Smooth muscle cell of the brain vasculature (primary cell): ENCODE measurements at regions not wholly inside any gene's neighbourhood (a gene's known extent, or its start where the extent isn't known, plus 50 kb on each side); places are given as distances from the start of the nearest gene placed in this dataset.

Experiments
- DNase-seq: peaks from one replicate; pipeline ENCODE4 v3.0.0-alpha.2; 2012; ENCODE audit warnings: low read depth, low spot score

DNA sequence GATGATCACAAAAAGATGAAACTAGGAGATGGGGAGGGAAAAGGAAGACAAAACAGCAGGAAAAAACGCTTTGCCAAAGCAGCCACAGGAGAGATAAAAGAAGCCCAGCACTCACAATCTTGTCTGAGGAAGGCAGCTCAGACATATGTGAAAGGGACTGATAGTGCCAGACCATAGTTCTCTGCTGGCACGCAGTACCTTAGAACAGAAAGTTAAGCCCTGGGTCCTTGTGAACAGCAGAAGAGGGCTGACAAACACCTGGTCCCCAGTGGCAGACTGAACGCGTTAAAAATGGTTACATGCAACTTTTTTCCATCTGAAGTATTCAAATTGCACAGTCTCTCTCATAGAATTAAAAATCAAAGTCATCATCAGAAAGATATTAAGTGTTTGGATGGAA, 433.2 kb upstream of the ADAMTS5 start:
- DNase-seq: no peak

DNA sequence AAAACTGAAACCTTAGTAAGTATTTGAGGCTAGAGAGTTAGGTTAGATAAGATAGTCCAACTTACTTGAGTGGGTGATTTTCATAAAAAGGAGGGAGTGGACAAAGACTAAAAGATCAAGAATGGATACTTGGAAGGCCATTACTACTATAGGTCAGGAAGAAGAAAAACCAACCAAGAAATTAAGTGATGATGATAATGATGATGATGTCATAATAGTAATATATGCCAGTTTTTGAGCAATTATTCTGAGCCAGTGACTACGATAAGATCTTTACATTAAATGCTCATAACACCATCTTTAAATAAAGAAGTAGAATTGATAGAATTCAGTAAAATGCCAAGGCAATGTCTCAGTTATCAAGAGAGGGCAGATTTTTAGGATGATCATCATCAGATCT, 430.7 kb upstream of the ADAMTS5 start:
- DNase-seq: no peak

GRCh38 chr21:27393726-27394125, 426.8 kb upstream of the ADAMTS5 start:
- no peak for DNase-seq

GRCh38 chr21:27391990-27392389, 425.1 kb upstream of the ADAMTS5 start:
- no peak for DNase-seq

DNA sequence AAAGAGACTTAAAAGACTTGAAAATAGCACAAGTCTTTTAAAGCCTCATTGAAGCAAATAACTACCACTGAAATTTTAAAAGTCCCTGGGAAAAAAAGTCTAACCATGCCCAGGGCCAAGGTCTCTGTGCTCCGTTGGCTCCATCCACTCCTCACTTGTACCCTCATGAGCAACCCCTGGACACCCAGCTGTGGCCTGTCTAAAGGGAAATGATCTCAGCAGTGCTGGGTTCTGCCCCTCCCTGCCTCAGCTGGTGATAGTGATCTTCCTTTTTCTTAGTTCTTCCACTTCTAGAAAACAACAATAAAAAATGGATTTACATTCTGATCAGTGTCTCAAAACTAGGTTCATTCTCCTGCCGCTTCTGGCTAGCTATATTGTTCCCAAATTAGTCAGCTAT, 423.5 kb upstream of the ADAMTS5 start:
- DNase-seq: no peak

- DNase-seq: no peak
These were observed 421.9 kb upstream of the ADAMTS5 start for GRCh38 chr21:27388825-27389224.

- no peak for DNase-seq
These were observed 415.5 kb upstream of the ADAMTS5 start for GRCh38 chr21:27382404-27382803.

GRCh38 chr21:27380303-27380702, 413.4 kb upstream of the ADAMTS5 start:
- DNase-seq: no peak

- no peak for DNase-seq
These were observed 412.5 kb upstream of the ADAMTS5 start for GRCh38 chr21:27379354-27379753.

DNA sequence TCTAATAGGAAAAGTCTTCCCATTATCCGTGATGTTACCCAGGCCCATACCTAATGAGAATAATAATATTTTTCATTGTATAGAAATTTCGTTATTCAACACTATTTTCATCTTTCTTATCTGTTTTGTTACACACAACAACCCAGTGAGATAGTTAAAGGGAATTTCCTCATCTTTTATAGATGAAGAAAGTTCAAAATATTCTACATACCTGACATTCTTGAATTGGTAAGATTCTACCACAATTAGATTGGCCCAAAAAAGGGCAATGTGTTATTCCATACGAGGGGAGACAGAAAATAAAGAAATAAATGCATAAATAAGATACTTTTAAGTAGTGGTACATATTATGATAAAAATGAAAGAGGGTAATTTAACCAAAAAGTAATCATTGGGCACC, 405.5 kb upstream of the ADAMTS5 start:
- no peak for DNase-seq

DNA sequence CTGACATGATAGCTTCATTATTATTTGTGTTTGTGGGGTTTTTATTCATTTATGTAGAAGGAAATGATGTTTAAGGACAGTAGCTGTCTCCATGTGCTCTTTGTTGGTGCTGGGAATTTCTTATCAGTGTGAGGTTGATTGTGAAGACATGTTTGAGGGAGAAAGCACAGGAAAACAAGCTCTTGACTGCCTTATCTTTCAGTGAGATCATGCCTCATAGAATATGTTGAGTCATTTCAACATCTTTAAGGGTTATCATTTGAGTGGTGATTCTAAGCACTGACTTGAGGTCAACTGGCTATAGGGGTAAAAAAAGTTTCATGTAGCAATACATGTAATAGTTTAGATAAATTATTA, 405.1 kb upstream of the ADAMTS5 start:
- DNase-seq: no peak

- no peak for DNase-seq
These were observed 404.5 kb upstream of the ADAMTS5 start for GRCh38 chr21:27371115-27371974.

- no peak for DNase-seq
These were observed 403.2 kb upstream of the ADAMTS5 start for GRCh38 chr21:27369978-27370571.

- DNase-seq: no peak
These were observed 402.3 kb upstream of the ADAMTS5 start for GRCh38 chr21:27369234-27369633.

DNA sequence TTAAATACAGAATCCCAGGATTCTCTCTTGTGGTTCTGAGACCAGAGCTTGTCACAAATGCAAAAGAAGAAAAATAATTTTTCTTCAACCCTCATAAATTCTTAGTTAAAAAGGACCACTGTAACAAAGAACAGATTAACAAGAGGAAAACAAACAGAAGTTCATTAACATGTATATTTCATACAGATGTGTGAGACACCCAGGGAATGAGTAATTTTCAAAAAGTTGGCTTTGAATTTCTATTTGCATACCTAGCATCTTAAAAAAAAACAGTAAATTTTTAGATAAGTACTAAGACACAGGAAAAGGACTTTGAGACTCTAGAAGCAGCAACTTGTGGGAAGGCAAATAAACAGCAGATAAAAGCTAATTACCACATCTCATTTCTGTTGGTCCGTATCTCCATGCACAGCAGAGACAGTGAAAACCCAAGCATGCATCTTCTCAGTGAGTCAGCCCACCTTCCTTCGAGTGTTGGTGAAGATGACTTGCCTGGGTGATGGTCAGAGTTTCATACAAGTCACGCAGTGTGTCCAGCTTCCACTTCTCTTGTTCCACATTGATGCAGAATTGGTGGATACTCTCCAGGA, 399.9 kb upstream of the ADAMTS5 start:
- DNase-seq: no peak

DNA sequence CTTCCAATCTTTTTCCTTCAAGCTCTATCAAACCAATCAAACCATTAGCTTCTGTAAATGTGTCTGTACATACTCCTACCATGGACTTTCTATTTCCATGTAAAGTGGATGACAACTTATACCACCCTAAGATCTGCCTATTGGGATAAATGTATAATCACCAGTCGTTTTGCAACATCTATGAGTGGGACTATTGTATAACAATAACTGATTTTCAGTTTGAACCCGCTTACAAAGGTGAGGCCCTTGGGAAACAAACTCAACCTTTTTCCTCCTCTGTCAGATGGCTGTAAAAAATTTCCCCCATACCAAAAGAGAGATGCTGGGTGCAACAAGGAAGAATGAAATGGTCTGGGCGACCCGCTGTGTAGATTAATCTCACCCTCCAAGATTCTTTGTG, 399.1 kb upstream of the ADAMTS5 start:
- no peak for DNase-seq

DNA sequence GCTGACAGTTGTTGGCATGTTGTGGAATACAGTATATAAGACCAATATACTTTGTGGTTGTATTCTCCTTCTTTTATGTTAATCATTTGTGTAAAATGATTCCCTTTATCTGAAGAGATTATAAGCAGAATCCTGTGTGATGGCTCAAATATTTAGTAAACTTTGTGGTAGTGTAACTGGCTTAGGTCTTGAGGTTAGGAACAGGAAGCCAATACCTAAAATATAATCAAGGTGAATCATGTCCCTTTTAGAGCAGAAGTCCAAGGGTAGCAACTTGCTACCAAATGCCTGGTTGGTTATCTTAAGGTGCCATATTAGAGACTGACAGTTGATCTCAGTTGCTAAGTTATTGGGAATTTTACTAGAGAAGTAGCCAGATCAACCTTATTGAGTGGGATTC, 398.5 kb upstream of the ADAMTS5 start:
- no peak for DNase-seq

GRCh38 chr21:27363719-27364477, 397.0 kb upstream of the ADAMTS5 start:
- no peak for DNase-seq

GRCh38 chr21:27362249-27362648, 395.4 kb upstream of the ADAMTS5 start:
- no peak for DNase-seq

DNA sequence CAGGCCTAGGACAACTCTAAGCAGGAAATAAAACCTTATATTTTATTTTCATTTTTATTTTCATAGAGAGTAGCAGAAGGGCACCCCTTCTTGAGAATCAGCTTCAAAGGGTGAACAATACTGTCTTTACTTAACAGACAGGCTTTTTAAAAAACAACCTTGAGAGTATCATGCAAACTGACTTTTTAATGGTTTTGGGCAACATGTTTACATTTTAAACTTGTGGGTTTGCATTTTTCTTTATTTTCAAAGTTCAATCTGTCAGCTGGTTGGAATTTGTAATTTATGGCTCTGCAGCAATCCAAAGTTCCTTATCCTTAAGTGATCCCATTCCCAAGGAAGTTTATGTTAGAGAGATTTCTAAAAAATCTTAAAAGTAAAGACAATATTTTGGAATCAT, 392.3 kb upstream of the ADAMTS5 start:
- DNase-seq: no peak

- no peak for DNase-seq
These were observed 386.0 kb upstream of the ADAMTS5 start for GRCh38 chr21:27352885-27353284.

DNA sequence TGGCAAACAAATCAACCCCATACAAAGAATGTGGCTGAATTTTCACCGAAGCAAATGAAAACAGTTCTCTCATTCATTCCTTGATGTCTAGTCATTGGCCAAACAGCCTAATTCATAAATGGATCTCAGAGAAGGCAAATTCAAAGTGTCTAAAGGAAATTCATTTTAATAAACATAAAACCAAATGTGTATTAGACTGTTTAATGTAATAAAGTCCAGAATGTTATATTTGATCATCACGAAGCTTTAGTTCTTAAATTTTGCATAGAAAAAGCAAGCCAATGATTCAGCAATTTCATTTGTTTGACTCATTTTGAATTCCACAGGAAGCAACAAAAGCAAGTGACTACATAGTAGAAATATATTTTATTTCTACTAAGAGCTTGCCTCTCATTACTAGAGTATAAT, 379.2 kb upstream of the ADAMTS5 start:
- DNase-seq: no peak
